Caco-2 (cell line): ENCODE measurements at regions not wholly inside any gene's neighbourhood (a gene's known extent, or its start where the extent isn't known, plus 50 kb on each side); places are given as distances from the start of the nearest gene placed in this dataset.

ENCODE experiments used
- BruUV-seq: library from RNA; stranded (reverse); fragments of 400-500 nt; replicated peaks from 2 replicates; lab custom pipeline; 2021; lab: Mats Ljungman, UMichigan
- CTCF ChIA-PET: fragments of 300-600 bp; sonication (Branson Sonifier 250); formaldehyde crosslinking; loops from one replicate; lab custom pipeline; 2022; ENCODE audit warnings: antibody characterized with exemption; lab: Charles Lee
- POLR2A ChIA-PET: fragments of 300-600 bp; sonication (Branson Sonifier 250); formaldehyde crosslinking; loops from one replicate; lab custom pipeline; 2022; ENCODE audit warnings: antibody characterized with exemption; lab: Charles Lee
- DNase-seq, 2 experiments: peaks; one replicate each; pipeline versions ENCODE4 v3.0.0 to v3.0.0-alpha.2; 2020 to 2022
- H3K27me3 ChIP-seq: replicated peaks from 2 replicates; pipeline ENCODE4 v1.6.0; 2011; ENCODE audit warnings: low read length; ENCODE audit not compliant: control insufficient read depth, insufficient read depth
- H3K36me3 ChIP-seq: 2 replicates; pipeline ENCODE4 v1.5.1; 2011; ENCODE audit warnings: low read length; ENCODE audit not compliant: control insufficient read depth, insufficient read depth
- H3K4me1 ChIP-seq: fragments of 250-450 bp; sonication (Bioruptor Pico); 2 replicates; pipeline ENCODE4 v1.5.1; 2020; ENCODE audit warnings: mild to moderate bottlenecking
- H3K4me3 ChIP-seq: 2 replicates; pipeline ENCODE4 v1.5.1; 2011; ENCODE audit warnings: low read depth, mild to moderate bottlenecking, control low read depth, low read length
- H3K9me3 ChIP-seq: fragments of 250-450 bp; sonication (Bioruptor Pico); 2 replicates; pipeline ENCODE4 v1.5.1; 2020; ENCODE audit warnings: mild to moderate bottlenecking, moderate library complexity
- H3K27ac Mint-ChIP-seq: one replicate; pipeline ENCODE4 v1.8.0; 2022; ENCODE audit warnings: mixed read lengths; ENCODE audit not compliant: unreplicated experiment
- H3K27me3 Mint-ChIP-seq: one replicate; pipeline ENCODE4 v1.8.0; 2022; ENCODE audit warnings: mixed read lengths; ENCODE audit not compliant: insufficient read depth, unreplicated experiment
- H3K36me3 Mint-ChIP-seq: one replicate; pipeline ENCODE4 v1.8.0; 2022; ENCODE audit warnings: mild to moderate bottlenecking, mixed read lengths; ENCODE audit not compliant: insufficient read depth, unreplicated experiment
- H3K4me1 Mint-ChIP-seq: one replicate; pipeline ENCODE4 v1.8.0; 2022; ENCODE audit warnings: low read depth, mixed read lengths; ENCODE audit not compliant: unreplicated experiment
- H3K4me3 Mint-ChIP-seq: one replicate; pipeline ENCODE4 v1.8.0; 2022; ENCODE audit warnings: mild to moderate bottlenecking, moderate library complexity, mixed read lengths; ENCODE audit not compliant: unreplicated experiment
- H3K9me3 Mint-ChIP-seq: one replicate; pipeline ENCODE4 v1.8.0; 2022; ENCODE audit warnings: mixed read lengths; ENCODE audit not compliant: unreplicated experiment
- CTCF ChIP-seq, 2 experiments: fragments of 200-600 bp in 1 of 2; IDR thresholded peaks; 1 replicate in 1 of 2; 2 replicates in 1 of 2; pipeline versions ENCODE4 v1.5.1 to v1.8.0; 2011 to 2022; ENCODE audit warnings: antibody characterized with exemption in 1 of 2, control low read depth in 1 of 2, inconsistent platforms in 1 of 2, low read depth in 1 of 2, low read length in 1 of 2, mild to moderate bottlenecking in 1 of 2, moderate library complexity in 1 of 2; ENCODE audit not compliant: insufficient read depth in 1 of 2, severe bottlenecking in 1 of 2, unreplicated experiment in 1 of 2
- intact Hi-C: fragments of 100-400 bp; cut with micrococcal nuclease; formaldehyde crosslinking; loops from one replicate; pipeline ENCODE4 v1.10.0; 2022; ENCODE audit not compliant: unreplicated experiment

- no peak for TF ChIP-seq CTCF (IDR thresholded peaks at IDR 0.05; ENCODE audit: insufficient read depth in 1 of 2, low read depth in 1 of 2, low read length in 1 of 2, severe bottlenecking in 1 of 2, unreplicated experiment in 1 of 2)
- no peaks in the 10 kb centered on the region for H3K27me3 ChIP-seq
- H3K9me3 Mint-ChIP-seq: no peaks in the 10 kb centered on the region
- no peak for DNase-seq
- 0 out of 2 replicates have a peak, but pooled peaks cover 5% of the 10 kb centered on the region for H3K4me1 ChIP-seq
- no peaks in the 10 kb centered on the region for H3K36me3 Mint-ChIP-seq
- CTCF ChIA-PET: no interaction called here
- H3K4me3 ChIP-seq: no peak overlapping the region
- BruUV-seq: no TSS peak
- no peaks in the 10 kb centered on the region for H3K36me3 ChIP-seq
- intact Hi-C loops: no loop called here
- H3K27ac Mint-ChIP-seq: no peak overlapping the region
- POLR2A ChIA-PET: no interaction called here
- no peaks in the 10 kb centered on the region for H3K4me1 Mint-ChIP-seq
- no peaks in the 10 kb centered on the region for H3K27me3 Mint-ChIP-seq
- no peaks in the 10 kb centered on the region for H3K9me3 ChIP-seq
- no peak overlapping the region for H3K4me3 Mint-ChIP-seq
Observed at GRCh38 chr5:93676704-93677103, 64.7 kb downstream of the POU5F2 start.

GRCh38 chr5:93675460-93676450 lies 65.6 kb downstream of the POU5F2 start:
- Histone ChIP-seq H3K27me3 (no peaks in the 10 kb centered on the region), H3K4me3 (no peak overlapping the region), H3K9me3 (no peaks in the 10 kb centered on the region), H3K36me3 (no peaks in the 10 kb centered on the region), H3K4me1 (0 out of 2 replicates have a peak, but pooled peaks cover 5% of the 10 kb centered on the region)
- intact Hi-C loops: no loop called here
- H3K4me1 Mint-ChIP-seq: no peaks in the 10 kb centered on the region
- no peak for TF ChIP-seq CTCF (IDR thresholded peaks at IDR 0.05; ENCODE audit: insufficient read depth in 1 of 2, low read depth in 1 of 2, low read length in 1 of 2, severe bottlenecking in 1 of 2, unreplicated experiment in 1 of 2)
- no peak overlapping the region for H3K4me3 Mint-ChIP-seq
- H3K27ac Mint-ChIP-seq: no peak overlapping the region
- H3K9me3 Mint-ChIP-seq: no peaks in the 10 kb centered on the region
- POLR2A ChIA-PET: no interaction called here
- H3K27me3 Mint-ChIP-seq: no peaks in the 10 kb centered on the region
- H3K36me3 Mint-ChIP-seq: no peaks in the 10 kb centered on the region
- BruUV-seq: no TSS peak
- DNase-seq: no peak
- CTCF ChIA-PET: no interaction called here

GRCh38 chr5:93674866-93675459 lies 66.4 kb downstream of the POU5F2 start:
- TF ChIP-seq CTCF (IDR thresholded peaks at IDR 0.05; ENCODE audit: insufficient read depth in 1 of 2, low read depth in 1 of 2, low read length in 1 of 2, severe bottlenecking in 1 of 2, unreplicated experiment in 1 of 2): no peak
- H3K4me1 ChIP-seq: 0 out of 2 replicates have a peak, but pooled peaks cover 5% of the 10 kb centered on the region

More at GRCh38 chr5:93674866-93675459, 66.4 kb downstream of the POU5F2 start:
- no peak overlapping the region for H3K4me3 Mint-ChIP-seq
- no peaks in the 10 kb centered on the region for H3K4me1 Mint-ChIP-seq
- H3K27me3 Mint-ChIP-seq: no peaks in the 10 kb centered on the region
- BruUV-seq: no TSS peak
- no peak for DNase-seq
- ChIA-PET POLR2A (no interaction called here), CTCF (no interaction called here)
- Histone ChIP-seq H3K9me3 (no peaks in the 10 kb centered on the region), H3K27me3 (no peaks in the 10 kb centered on the region), H3K36me3 (no peaks in the 10 kb centered on the region), H3K4me3 (no peak overlapping the region)
- intact Hi-C loops: no loop called here
- H3K36me3 Mint-ChIP-seq: no peaks in the 10 kb centered on the region
- no peaks in the 10 kb centered on the region for H3K9me3 Mint-ChIP-seq
- H3K27ac Mint-ChIP-seq: no peak overlapping the region
